Vagina (tissue), 2 donors: ENCODE measurements at regions not wholly inside any gene's neighbourhood (a gene's known extent, or its start where the extent isn't known, plus 50 kb on each side); places are given as distances from the start of the nearest gene placed in this dataset.

Experiments
- POLR2A ChIP-seq, 2 donors: fragments of 450-650 bp; IDR thresholded peaks; one replicate each; pipeline ENCODE4 v1.6.1; 2017; ENCODE audit warnings: antibody characterized with exemption in 2 of 2, mild to moderate bottlenecking in 2 of 2, moderate library complexity in 2 of 2
- POLR2AphosphoS5 ChIP-seq, 2 donors: sonication (generic); formaldehyde crosslinking; IDR thresholded peaks; one replicate each; pipeline ENCODE4 v1.9.0; 2017; ENCODE audit warnings: antibody characterized with exemption in 2 of 2, mild to moderate bottlenecking in 2 of 2, low read depth in 1 of 2; ENCODE audit not compliant: insufficient read depth in 1 of 2
- TF ChIP-seq, protein P1 (sequence below), 3 experiments: fragments of 450-650 bp in 2 of 3; fragments of 200-600 bp in 1 of 3; sonication (generic) in 1 of 3; IDR thresholded peaks; one replicate each; pipeline ENCODE4 v1.5.1; 2017 to 2019; ENCODE audit warnings: antibody characterized with exemption in 3 of 3, mild to moderate bottlenecking in 2 of 3, moderate library complexity in 2 of 3

DNA sequence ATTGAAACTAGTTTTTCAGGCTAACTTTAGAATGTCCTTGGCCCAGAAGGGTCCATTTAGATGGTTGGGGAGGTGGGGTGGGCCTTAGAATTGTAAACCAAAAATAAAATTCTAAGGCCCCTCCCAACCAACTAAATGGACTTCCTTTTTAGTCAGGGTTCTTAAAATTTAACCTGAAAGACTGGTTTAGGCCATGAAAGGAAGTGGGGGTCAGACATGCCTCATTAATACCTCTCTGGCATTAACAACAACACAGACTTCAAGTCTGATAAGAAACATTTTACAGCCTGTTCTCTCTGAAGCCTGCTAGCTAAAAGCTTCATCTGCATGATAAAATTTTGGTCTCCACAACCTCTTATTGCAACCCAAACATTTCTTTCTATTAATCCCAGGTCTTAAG lies 65.5 kb upstream of the TNC start:
- TF ChIP-seq, protein P1, sequence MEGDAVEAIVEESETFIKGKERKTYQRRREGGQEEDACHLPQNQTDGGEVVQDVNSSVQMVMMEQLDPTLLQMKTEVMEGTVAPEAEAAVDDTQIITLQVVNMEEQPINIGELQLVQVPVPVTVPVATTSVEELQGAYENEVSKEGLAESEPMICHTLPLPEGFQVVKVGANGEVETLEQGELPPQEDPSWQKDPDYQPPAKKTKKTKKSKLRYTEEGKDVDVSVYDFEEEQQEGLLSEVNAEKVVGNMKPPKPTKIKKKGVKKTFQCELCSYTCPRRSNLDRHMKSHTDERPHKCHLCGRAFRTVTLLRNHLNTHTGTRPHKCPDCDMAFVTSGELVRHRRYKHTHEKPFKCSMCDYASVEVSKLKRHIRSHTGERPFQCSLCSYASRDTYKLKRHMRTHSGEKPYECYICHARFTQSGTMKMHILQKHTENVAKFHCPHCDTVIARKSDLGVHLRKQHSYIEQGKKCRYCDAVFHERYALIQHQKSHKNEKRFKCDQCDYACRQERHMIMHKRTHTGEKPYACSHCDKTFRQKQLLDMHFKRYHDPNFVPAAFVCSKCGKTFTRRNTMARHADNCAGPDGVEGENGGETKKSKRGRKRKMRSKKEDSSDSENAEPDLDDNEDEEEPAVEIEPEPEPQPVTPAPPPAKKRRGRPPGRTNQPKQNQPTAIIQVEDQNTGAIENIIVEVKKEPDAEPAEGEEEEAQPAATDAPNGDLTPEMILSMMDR (IDR thresholded peaks at IDR 0.05) = no peak
- TF ChIP-seq POLR2A (IDR thresholded peaks at IDR 0.05) = no peak
- no peak for TF ChIP-seq POLR2AphosphoS5 (IDR thresholded peaks at IDR 0.05; ENCODE audit: insufficient read depth in 1 of 2, low read depth in 1 of 2)
